ENCODE measurements at regions not wholly inside any gene's neighbourhood (a gene's known extent, or its start where the extent isn't known, plus 50 kb on each side); places are given as distances from the start of the nearest gene placed in this dataset.
"Not testable (repeated sequence)": the region's sequence is repeated elsewhere in the genome, so short reads cannot be mapped to it uniquely, and the experiment has no call there.

- DNase-seq (ENCODE audit: low spot score) = no peak
These were observed 63.9 kb downstream of the MAT2B start for GRCh38 chr5:163569284-163569683.

DNA sequence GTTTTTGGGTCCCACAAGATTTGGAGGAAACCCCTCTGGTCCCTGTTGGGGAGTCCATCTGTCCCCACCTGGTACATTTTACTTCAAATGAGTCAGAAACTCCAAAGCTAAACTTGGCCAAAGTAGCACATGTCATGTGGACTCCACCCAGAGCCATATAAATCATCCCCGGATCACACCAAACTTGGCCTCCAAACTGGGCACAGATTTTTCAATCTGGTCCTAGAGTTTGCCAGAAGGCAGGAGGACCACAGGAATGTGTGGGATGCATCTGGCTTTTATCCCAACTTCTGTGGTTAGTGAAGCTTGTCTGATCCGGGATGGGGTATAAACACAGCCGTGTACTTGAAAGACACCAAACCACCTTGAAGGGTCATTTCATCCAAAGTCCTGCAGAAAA is 66.3 kb downstream of the MAT2B start:
- DNase-seq (ENCODE audit: low spot score) = no peak

- DNase-seq (ENCODE audit: low spot score) = no peak
These were observed 69.3 kb downstream of the MAT2B start for GRCh38 chr5:163574472-163575440.

GRCh38 chr5:163578652-163579051 is 73.2 kb downstream of the MAT2B start:
- no peak for DNase-seq (ENCODE audit: low spot score)

DNA sequence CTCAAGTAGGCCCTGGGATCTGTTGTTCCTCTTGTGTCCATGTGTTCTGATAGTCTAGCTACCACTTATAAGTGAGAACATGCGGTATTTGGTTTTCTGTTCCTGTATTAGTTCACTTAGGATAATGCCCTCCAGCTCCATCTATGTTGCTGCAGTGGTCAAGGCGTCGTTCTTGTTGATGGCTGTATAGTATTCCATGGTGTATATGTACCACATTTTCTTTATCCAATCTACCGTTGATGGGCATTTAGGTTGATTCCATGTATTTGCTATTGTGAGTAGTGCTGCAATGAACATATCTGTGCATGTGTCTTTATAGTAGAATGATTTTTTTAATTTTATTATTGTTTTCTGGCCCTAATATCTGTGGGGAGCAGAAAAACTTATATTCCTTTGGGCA is 74.3 kb downstream of the MAT2B start:
- DNase-seq (ENCODE audit: low spot score) = no peak

- DNase-seq (ENCODE audit: low spot score) = no peak
These were observed 75.1 kb downstream of the MAT2B start for GRCh38 chr5:163580516-163580915.

GRCh38 chr5:163583491-163584153 is 78.2 kb downstream of the MAT2B start:
- not testable (repeated sequence) for DNase-seq (ENCODE audit: low spot score)

DNA sequence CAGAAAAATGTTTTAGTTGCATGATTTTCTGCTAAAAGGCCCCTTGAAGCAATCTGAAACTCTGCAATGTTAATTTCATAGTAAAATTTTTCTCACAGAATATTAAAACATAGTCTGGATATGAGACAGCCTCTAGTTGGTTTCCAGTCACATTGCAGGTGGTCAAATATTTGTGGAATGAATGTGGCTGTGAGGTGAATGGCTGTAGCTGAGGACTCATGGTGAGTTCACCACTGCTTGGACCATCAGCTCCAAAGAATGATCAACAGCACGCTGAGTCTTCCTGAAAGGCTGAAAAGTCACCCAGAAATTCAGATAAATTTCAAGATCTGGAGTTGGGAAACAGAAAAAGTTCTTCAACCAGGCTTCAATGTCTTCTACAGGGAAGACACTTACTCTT is 79.8 kb downstream of the MAT2B start:
- DNase-seq (ENCODE audit: low spot score) = no peak

- no peak for DNase-seq (ENCODE audit: low spot score)
These were observed 81.1 kb downstream of the MAT2B start for GRCh38 chr5:163586531-163586956.

- DNase-seq (ENCODE audit: low spot score) = no peak
These were observed 89.5 kb downstream of the MAT2B start for GRCh38 chr5:163594951-163595350.

- no peak for DNase-seq (ENCODE audit: low spot score)
These were observed 90.7 kb downstream of the MAT2B start for GRCh38 chr5:163595932-163596607.

GRCh38 chr5:163596608-163597315 is 91.3 kb downstream of the MAT2B start:
- DNase-seq (ENCODE audit: low spot score) = no peak

GRCh38 chr5:163604013-163604412 is 98.6 kb downstream of the MAT2B start:
- no peak for DNase-seq (ENCODE audit: low spot score)

GRCh38 chr5:163607256-163607655 is 101.8 kb downstream of the MAT2B start:
- DNase-seq (ENCODE audit: low spot score) = no peak

DNA sequence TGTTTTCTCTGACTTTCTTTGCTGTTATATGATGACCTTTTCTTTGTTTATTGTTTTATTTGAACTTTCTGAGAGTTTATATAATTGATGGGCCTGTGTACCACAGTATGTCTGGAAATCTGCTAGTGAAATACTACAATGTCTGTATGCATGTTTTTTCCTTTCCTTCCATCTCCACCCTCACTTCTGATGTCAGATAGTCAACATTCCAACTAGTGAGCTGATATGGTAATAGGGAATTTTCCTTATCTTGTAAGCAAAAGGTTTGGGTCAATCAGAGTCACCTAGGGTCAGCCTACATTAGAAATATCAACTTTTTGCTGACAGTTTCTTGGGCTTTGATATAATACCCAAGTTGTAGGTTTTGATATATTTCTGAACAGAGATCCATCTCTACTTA is 103.2 kb downstream of the MAT2B start:
- DNase-seq (ENCODE audit: low spot score) = no peak

DNA sequence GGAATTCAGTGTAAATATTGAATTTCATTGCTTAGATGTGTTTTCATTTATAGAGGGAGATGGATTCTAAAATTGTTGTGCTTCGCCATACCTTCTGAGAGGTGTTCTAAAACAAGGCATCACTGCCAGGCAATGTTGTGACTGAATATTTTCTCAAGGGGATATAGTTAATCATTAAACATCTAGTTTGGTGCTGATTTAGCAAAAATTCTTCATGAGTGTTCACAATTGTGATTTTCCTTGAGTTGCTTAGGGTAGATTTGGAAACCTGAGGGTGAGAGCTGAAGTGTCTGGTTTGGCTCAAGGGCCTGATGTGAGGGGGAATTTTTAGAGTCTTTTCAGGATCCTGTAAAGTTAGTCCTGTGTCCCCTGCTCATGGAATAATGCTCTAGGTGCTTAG is 104.5 kb downstream of the MAT2B start:
- no peak for DNase-seq (ENCODE audit: low spot score)

- DNase-seq (ENCODE audit: low spot score) = no peak
These were observed 107.1 kb downstream of the MAT2B start for GRCh38 chr5:163612358-163613149.

GRCh38 chr5:163613150-163613442 is 107.7 kb downstream of the MAT2B start:
- DNase-seq (ENCODE audit: low spot score) = no peak

DNA sequence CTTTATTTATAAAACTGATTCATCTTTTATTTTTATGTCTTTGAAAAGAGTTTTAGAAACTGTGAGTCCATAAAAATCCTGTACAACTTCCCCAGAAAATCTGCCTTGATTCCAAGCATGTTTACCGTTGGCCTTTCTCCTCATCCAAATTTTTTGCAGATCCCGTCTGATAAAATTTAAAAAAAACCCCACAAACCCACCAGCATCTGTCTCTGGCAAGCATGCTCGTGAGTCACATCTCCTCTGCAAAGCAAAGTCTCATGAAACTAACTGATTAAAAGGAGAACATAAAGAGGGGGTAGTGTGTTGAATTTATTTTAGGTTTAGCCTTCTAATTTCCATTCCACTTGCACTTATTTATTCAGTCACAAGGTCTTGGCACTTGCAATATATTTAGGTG is 109.4 kb downstream of the MAT2B start:
- no peak for DNase-seq (ENCODE audit: low spot score)

- no peak for DNase-seq (ENCODE audit: low spot score)
These were observed 114.0 kb downstream of the MAT2B start for GRCh38 chr5:163619273-163619934.

DNA sequence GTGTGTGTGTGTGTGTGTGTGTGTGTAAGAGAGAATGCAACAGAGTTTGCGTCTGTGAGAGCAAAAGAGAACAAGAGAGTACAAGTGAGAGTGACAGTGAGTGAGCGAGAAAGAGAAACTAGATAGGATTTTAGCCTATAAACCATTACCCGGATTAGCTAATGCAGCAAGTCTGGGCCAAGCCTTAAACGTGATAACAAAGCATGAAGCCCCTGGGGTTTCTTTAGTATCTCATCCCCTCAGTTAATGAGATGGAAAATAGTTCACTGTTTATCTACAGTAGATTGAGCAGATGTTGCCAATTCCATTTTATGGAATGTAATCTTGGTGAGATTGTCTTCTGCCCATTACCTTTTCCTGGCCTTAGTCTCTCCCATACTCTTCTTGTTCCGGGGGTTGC is 114.5 kb downstream of the MAT2B start:
- no peak for DNase-seq (ENCODE audit: low spot score)
